HG03457 (cell line): ENCODE measurements at regions not wholly inside any gene's neighbourhood (a gene's known extent, or its start where the extent isn't known, plus 50 kb on each side); places are given as distances from the start of the nearest gene placed in this dataset.

ENCODE experiments used
- ATAC-seq: cut with Tn5 transposase; IDR thresholded peaks from one replicate; pipeline ENCODE4 v1.9.1; 2021; ENCODE audit warnings: moderate number of reproducible peaks; ENCODE audit not compliant: unreplicated experiment

DNA sequence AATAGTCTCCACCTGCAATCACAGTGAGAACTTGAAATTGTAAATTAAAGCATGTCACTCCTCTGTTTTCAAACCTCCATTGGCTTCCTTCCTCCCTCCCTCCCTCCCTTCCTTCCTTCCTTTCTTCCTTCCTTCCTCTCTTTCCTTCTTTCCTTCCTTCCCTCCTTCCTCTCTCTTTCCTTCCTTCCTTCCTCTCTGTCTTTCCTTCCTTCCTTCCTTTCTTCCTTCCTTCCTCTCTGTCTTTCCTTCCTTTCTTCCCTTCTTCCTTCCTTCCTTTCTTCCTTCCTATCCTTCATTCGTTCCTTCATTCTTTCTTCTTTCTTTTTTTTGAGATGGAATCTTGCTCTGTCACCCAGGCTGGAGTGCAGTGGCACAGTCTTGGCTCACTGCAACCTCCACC lies 595.0 kb upstream of the ZNF608 start:
- ATAC-seq = no peak

DNA sequence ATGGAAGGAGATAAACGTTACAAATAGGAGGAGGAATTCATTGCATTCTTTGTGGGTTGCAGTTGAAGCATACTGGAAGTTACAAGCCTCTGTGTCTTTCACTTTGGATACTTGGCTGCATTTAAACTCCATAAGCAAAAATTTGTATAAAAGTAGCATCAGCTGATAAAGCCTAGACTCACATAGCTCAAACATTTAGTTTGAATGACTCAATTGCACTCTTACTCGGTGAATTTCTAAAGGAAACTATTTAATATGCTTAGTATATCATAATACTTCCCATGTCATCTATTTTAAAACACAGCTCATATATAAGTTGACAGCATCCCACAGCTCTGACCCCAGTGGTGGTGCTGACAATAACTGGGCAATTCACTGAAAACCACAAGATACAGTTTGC lies 596.6 kb upstream of the ZNF608 start:
- ATAC-seq = no peak

GRCh38 chr5:125346316-125346715 lies 599.9 kb upstream of the ZNF608 start:
- ATAC-seq = no peak

GRCh38 chr5:125348221-125348692 lies 601.8 kb upstream of the ZNF608 start:
- no peak for ATAC-seq

GRCh38 chr5:125348936-125349831 lies 602.7 kb upstream of the ZNF608 start:
- no peak for ATAC-seq

GRCh38 chr5:125357660-125358059 lies 611.2 kb upstream of the ZNF608 start:
- no peak for ATAC-seq

DNA sequence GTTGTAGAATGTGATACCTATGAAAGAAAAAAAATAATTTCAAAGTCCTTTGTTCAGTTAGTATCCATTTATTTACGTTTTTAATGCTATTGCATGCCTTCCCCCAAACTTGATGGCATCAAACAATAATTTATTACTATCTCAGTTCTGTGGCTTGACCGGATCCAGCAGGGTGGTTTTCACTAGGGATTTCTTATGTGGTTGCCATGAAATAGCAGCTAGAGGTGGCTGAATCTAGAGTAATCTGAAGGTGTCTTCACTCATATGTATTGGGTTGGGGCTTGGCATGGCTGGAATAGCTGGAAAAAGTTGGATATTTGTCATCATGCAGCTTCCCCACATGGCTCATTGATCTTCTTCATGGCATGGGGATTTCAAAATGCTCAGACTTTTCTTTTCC lies 619.3 kb upstream of the ZNF608 start:
- no peak for ATAC-seq

GRCh38 chr5:125367702-125368101 lies 621.3 kb upstream of the ZNF608 start:
- ATAC-seq = no peak

DNA sequence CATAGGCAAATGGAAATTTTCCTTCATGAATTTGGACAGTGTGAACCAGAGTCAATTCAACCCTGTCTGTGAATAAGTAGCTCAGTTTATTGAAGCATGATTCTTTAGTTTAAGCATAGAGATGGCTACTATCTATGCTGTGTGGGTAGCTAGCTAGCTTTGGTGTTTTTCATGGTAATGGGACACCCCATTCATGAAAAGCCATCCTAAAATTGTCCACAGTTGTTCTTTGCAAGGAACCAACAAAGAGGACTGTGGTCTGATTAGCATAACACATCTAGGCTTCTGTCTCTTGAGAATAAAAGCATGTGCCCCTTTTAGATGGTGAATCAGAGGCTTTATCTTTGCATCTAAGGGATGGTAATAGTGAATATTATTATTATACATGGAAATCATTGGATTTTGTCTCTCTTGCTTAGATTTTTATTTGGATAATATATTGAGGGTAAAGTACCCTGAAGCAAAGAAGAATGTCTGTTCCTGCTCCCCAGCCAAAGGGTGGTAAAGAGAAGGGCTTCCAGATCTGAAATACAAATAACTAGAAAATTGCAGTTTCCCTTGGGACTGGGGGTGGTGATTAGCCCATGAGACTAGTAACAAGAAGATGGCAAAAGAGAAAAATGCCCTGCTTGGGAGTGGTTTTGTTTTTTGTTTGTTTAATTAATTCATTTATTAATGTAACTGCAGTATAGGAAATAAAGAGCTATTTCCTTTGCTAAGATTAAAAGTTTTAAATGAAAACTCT lies 624.2 kb upstream of the ZNF608 start:
- no peak for ATAC-seq

DNA sequence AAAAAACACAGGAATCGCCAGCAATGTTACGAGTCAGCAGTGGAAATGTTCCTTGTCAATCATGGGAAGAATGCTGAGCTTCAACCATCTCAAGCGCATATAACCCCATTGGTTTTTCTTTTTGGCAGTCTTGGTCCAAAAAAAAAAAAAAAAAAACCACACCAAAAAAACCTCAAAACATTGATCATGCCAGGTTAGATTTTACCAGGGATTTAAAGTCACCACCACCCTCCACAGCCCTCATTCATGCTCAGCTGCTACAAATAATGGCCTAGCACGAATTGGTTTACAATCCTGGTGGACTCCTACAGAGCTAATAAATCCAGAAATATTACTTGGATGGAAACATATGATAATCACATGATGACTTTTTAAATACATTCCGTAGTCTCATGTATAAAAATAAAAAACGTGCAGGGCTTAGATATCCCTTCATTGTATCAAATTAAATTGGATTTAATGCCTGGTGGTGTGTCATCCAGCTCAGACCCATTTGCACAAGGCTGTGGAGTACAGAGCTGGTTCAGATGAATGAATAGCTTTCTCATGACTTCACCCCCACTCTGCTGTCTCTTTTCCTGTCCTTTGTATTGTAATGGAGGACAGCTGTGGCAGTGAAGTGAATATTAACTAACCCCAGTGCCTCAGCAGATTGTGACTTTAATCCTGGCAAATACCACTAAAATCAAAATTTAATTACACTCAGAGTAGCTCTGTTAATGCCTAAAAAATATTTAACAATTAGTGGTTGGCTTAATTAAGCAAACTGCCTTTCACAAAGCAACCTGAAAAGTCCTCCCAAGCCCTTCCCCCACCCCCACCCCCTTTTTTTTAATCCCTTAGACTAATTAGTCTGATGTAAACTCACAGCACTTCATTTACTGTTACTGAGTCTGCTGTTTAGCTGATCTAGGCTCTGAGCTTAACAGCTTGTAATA lies 626.5 kb upstream of the ZNF608 start:
- no peak for ATAC-seq

GRCh38 chr5:125375143-125375542 lies 628.7 kb upstream of the ZNF608 start:
- no peak for ATAC-seq

DNA sequence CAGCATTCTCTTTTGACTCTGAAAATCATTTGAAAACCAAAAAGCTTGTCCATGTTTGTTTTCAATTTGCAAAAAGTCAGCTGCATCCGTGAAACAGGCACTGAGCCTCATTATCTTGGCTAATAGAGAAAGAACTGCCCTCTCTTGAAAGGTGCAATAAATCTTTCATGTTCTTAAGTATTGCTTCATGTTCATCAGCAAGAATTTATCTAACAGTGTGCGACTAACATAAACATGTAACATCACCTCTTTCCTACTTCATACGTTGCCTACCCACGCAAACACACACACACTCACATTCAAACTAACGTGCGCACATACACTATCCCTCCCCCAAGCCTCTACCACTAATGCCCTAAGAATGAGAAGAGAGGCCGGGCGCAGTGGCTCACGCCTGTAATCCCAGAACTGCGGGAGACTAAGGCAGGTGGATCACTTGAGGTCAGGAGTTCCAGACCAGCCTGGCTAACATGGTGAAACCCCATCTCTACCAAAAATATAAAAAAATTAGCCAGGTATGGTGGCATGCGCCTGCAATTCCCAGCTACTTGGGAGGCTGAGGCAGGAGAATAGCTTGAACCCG lies 629.7 kb upstream of the ZNF608 start:
- no peak for ATAC-seq

DNA sequence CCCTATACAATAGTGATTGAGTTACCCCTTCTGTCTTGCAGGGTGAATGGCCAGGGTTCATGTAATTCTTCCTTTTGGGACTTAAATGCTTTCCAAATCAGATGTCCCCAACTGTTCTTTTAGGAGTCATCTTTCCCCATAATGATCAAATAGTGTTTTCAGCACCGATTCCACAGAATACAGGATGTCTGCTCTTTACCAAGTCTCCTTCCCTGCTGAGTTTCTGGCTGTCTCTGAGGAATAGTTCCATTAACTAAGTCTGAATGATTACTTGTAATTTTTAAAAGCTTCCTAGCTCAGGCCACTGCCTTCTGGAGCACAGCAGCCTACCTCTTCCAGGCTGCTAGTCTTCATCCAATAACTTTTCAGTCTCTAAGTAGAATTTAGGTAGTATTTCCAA lies 630.7 kb upstream of the ZNF608 start:
- no peak for ATAC-seq

- no peak for ATAC-seq
Observed at GRCh38 chr5:125381290-125381689, 634.9 kb upstream of the ZNF608 start.

DNA sequence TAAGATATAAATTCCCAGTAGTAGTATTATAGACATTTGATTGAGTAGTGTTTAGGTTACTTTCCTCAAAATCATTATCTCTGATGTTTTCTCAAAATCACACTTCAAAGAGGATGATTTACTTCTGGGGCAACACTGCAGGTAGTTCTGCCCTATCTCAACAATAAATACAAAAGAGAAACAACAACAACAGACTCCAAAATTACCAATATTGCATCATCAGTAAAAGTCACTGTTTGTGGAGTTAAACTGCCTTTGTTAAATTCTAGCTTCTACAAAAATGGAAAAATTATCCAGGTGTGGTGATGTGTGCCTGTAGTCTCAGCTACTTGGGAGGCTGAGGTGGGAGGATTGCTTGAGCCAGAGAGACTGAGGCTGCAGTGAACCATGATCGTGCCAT lies 637.6 kb upstream of the ZNF608 start:
- no peak for ATAC-seq

DNA sequence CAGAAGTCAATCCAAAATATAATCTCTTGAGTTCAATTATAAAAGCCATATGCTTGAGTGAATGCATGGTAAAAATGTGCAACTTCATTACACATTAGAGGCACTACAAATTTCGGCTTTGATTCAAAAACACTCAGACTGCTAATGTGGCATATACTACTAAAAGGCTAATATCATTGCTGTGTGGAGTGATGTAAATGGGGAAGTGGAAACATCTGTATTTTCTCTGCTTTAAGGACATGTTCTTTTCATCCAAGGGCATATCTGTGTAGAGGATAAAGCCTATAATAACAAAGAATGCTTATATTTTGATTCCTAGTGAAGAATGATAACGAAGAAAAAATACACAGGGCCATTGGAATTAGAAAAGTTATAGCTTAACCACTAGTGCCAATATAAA lies 643.9 kb upstream of the ZNF608 start:
- ATAC-seq = no peak

DNA sequence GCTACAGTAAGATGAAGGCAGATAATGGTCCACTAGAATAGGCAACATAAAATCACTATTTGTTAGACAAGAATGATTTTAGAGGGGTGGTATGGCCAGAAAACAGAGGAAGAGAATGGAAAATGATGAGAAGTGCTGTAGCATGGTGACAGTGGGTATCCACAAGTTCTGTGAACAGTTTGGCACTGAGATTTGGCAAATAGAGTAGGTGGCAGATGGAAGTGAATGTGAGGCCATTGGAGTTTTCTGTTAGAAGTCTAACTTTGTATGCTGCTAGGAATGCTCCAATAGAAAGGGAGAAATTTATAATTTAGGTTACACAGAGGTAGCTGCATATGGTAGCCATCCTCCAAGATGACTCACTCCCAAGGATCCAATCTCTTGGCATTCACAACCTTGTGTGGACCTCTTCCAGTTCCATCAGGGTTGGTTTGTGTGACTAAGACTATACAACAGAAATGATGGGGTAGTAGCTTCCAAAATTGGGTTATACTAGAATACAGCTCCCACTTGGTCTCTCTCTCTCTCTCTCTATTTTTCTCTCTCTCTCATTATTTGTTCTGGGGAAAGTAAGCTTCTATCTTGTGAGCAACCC lies 646.9 kb upstream of the ZNF608 start:
- no peak for ATAC-seq

DNA sequence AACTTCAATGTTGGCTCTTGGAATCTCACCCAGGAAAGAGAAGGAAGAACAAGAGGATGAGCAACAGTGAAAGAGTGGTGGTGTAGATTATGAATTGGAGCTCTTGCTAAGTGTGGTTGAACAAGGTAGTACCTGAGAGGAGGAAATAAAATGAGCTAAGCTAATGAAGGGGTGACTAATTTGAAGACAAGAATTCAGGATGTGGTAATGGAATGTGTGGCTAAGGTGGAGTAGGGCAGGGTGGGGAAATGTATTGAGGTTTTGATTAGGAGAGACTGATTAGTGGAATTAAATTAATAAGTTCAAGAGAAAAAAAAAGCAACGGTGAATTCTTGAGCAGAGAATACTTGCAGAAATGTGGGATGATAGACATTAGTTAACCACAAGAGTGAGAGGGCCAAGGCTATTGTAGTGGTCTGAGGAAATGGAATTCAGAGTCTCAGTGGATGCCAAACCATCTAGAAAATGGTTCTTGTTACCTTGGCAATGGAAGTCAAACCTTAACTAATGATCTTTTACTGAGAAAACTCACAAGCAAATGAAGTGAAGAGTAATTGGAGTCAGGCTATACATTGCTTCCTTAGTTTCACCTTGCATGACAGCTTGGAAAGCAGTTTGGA lies 648.3 kb upstream of the ZNF608 start:
- no peak for ATAC-seq

DNA sequence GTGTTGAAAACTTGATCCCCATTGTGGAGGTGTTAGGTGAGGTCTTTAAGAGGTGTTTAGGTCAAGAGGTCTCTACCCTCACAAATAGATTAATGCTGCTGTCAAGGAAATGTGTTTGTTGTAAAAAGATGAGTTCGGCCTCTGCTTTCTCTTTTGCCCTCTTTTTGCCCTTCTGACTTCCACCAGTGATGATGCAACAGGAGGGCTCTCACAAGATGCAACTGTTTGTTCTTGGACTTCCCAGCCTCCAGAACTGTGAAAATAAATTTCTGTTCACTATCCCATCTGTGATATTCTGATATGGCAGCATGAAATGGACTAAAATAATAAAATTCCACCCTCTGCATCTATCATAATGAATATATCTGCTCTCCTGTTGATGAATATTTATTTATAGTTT lies 650.0 kb upstream of the ZNF608 start:
- no peak for ATAC-seq

DNA sequence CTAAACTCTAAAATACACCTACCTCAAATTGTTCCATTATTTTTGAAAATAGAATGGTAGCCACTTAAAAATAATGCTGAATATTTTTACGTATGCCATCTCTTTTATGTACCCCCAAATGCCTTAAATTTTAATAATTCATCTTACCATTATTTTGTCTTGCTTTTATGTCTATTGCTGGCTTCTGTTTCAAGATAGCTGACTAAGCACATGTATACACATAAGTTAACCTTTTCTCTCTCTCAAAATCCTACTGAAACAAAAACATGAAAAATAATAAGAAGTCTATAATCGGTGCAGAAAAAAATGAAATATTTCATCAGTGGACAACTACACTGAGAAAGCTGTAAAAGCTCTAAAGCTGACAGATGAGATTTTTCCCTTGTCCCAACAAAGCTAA lies 652.0 kb upstream of the ZNF608 start:
- no peak for ATAC-seq
